GM21825 (cell line): ENCODE measurements at regions not wholly inside any gene's neighbourhood (a gene's known extent, or its start where the extent isn't known, plus 50 kb on each side); places are given as distances from the start of the nearest gene placed in this dataset.

Source experiments
- ATAC-seq: cut with Tn5 transposase; IDR thresholded peaks from one replicate; pipeline ENCODE4 v1.9.1; 2021; ENCODE audit warnings: mild to moderate bottlenecking, moderate library complexity; ENCODE audit not compliant: unreplicated experiment

- no peak for ATAC-seq
Observed at GRCh38 chr6:98274691-98275090, 559.7 kb upstream of the POU3F2 start.

- no peak for ATAC-seq
Observed at GRCh38 chr6:98280492-98280891, 553.9 kb upstream of the POU3F2 start.

GRCh38 chr6:98286620-98287019, 547.8 kb upstream of the POU3F2 start:
- no peak for ATAC-seq

- no peak for ATAC-seq
Observed at GRCh38 chr6:98287876-98288275, 546.5 kb upstream of the POU3F2 start.

- ATAC-seq = no peak
Observed at GRCh38 chr6:98292810-98293209, 541.6 kb upstream of the POU3F2 start.

- ATAC-seq = no peak
Observed at GRCh38 chr6:98295515-98296175, 538.7 kb upstream of the POU3F2 start.

- no peak for ATAC-seq
Observed at GRCh38 chr6:98308564-98308963, 525.8 kb upstream of the POU3F2 start.

GRCh38 chr6:98310443-98310842, 523.9 kb upstream of the POU3F2 start:
- ATAC-seq = no peak

- no peak for ATAC-seq
Observed at GRCh38 chr6:98323605-98324004, 510.8 kb upstream of the POU3F2 start.

GRCh38 chr6:98324446-98324845, 509.9 kb upstream of the POU3F2 start:
- no peak for ATAC-seq

GRCh38 chr6:98325366-98325765, 509.0 kb upstream of the POU3F2 start:
- ATAC-seq = no peak

- no peak for ATAC-seq
Observed at GRCh38 chr6:98333273-98333672, 501.1 kb upstream of the POU3F2 start.

GRCh38 chr6:98335594-98335993, 498.8 kb upstream of the POU3F2 start:
- ATAC-seq = no peak

GRCh38 chr6:98339506-98339905, 494.9 kb upstream of the POU3F2 start:
- no peak for ATAC-seq

- no peak for ATAC-seq
Observed at GRCh38 chr6:98343004-98343403, 491.4 kb upstream of the POU3F2 start.

GRCh38 chr6:98343797-98344196, 490.6 kb upstream of the POU3F2 start:
- no peak for ATAC-seq

GRCh38 chr6:98352348-98352747, 482.0 kb upstream of the POU3F2 start:
- ATAC-seq = no peak

GRCh38 chr6:98358173-98358572, 476.2 kb upstream of the POU3F2 start:
- no peak for ATAC-seq

GRCh38 chr6:98366371-98366770, 468.0 kb upstream of the POU3F2 start:
- ATAC-seq = no peak

GRCh38 chr6:98380589-98380988, 453.8 kb upstream of the POU3F2 start:
- no peak for ATAC-seq

- no peak for ATAC-seq
Observed at GRCh38 chr6:98382246-98382645, 452.1 kb upstream of the POU3F2 start.

GRCh38 chr6:98384334-98384733, 450.0 kb upstream of the POU3F2 start:
- ATAC-seq = no peak

GRCh38 chr6:98384801-98385200, 449.6 kb upstream of the POU3F2 start:
- ATAC-seq = no peak
